Activated naive CD8-positive, alpha-beta T cell treated with anti-CD3 and anti-CD28 coated beads, Interleukin-2, amount 10 ng/mL, durations not matched to agents 7 days and 5 days (primary cell): ENCODE measurements at regions not wholly inside any gene's neighbourhood (a gene's known extent, or its start where the extent isn't known, plus 50 kb on each side); places are given as distances from the start of the nearest gene placed in this dataset.

Experiments
- ATAC-seq: fragments of 150-1000 bp; cut with Tn5 transposase; one replicate; pipeline ENCODE4 v1.10.0; 2021; ENCODE audit warnings: low read depth, moderate library complexity
- POLR2A ChIA-PET: fragments of 350-600 bp; sonication (Branson Sonifier 250); formaldehyde crosslinking; loops from one replicate; lab custom pipeline; 2021; ENCODE audit warnings: antibody characterized with exemption; lab: Charles Lee
- DNase-seq: peaks from one replicate; pipeline ENCODE4 v3.0.0; 2021
- H3K27ac Mint-ChIP-seq: one replicate; pipeline ENCODE4 v1.8.0; 2022; ENCODE audit warnings: mild to moderate bottlenecking, mixed read lengths
- H3K27me3 Mint-ChIP-seq: one replicate; pipeline ENCODE4 v1.8.0; 2022; ENCODE audit warnings: mild to moderate bottlenecking, moderate library complexity, mixed read lengths
- H3K36me3 Mint-ChIP-seq: one replicate; pipeline ENCODE4 v1.8.0; 2021; ENCODE audit warnings: mild to moderate bottlenecking, mixed read lengths
- H3K4me1 Mint-ChIP-seq: one replicate; pipeline ENCODE4 v1.8.0; 2021; ENCODE audit warnings: mixed read lengths
- H3K4me3 Mint-ChIP-seq: one replicate; pipeline ENCODE4 v1.8.0; 2022; ENCODE audit warnings: mild to moderate bottlenecking, moderate library complexity, mixed read lengths
- H3K9me3 Mint-ChIP-seq: one replicate; pipeline ENCODE4 v1.8.0; 2021; ENCODE audit warnings: mixed read lengths

GRCh38 chr1:238562341-238562740 is 671.6 kb upstream of the ZP4 start:
- H3K4me3 Mint-ChIP-seq, result no peak overlapping the region
- no peak for ATAC-seq
- no peaks in the 10 kb centered on the region for H3K27me3 Mint-ChIP-seq
- peaks cover 11% of the 10 kb centered on the region for H3K9me3 Mint-ChIP-seq
- no peak overlapping the region for H3K27ac Mint-ChIP-seq
- POLR2A ChIA-PET, result no interaction called here
- no peaks in the 10 kb centered on the region for H3K4me1 Mint-ChIP-seq
- no peaks in the 10 kb centered on the region for H3K36me3 Mint-ChIP-seq
- DNase-seq, result no peak

DNA sequence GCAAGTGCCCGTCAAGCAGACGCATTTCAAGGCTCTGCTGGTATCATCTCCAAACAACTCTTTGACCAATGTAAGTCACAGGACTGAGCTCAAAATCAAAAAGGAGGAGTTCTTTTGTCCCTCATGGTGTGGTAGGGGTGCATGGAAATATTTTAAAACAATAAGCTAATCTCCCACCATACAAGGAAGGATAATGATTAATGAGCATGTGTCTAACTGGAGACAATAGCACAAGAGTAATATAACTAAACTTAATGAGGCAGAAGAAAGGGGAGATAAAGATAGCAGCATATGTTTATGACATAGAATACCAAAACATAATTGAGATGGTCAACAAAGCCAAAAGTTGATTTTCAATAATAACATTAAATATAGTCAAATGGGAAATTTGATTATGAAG is 668.0 kb upstream of the ZP4 start:
- Mint-ChIP-seq H3K36me3 (no peaks in the 10 kb centered on the region), H3K9me3 (peaks cover 5% of the 10 kb centered on the region), H3K27ac (no peak overlapping the region), H3K4me3 (no peak overlapping the region), H3K27me3 (no peaks in the 10 kb centered on the region), H3K4me1 (no peaks in the 10 kb centered on the region)
- POLR2A ChIA-PET, result no interaction called here
- ATAC-seq (no peak), DNase-seq (no peak)

- no peaks in the 10 kb centered on the region for H3K36me3 Mint-ChIP-seq
- no peak for DNase-seq
- no peak overlapping the region for H3K27ac Mint-ChIP-seq
- ATAC-seq, result no peak
- no peaks in the 10 kb centered on the region for H3K4me1 Mint-ChIP-seq
- POLR2A ChIA-PET, result no interaction called here
- no peak overlapping the region for H3K4me3 Mint-ChIP-seq
- no peaks in the 10 kb centered on the region for H3K27me3 Mint-ChIP-seq
- H3K9me3 Mint-ChIP-seq, result peaks cover 5% of the 10 kb centered on the region
These were observed 667.4 kb upstream of the ZP4 start for GRCh38 chr1:238558156-238558555.

DNA sequence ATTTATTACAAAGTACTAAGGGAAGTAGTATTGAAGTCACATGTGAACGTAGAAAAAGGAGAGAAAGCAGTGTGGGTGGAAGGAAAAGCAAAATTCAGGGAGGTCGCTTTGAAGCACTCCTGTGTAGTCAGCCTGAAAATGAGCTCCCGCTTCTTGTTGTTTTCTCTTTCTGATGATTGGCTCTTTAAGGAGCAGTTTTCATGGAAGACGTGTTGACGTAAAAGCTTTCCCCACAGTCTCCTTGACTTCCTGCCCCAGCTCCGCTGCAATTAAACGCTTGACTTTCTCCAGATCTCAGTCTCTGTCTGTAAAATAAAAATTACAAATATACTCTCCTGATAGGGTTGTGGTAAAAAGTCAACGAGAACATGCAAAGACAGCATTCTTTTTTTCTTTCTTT is 661.5 kb upstream of the ZP4 start:
- peaks cover 10% of the 10 kb centered on the region for H3K9me3 Mint-ChIP-seq
- no peak overlapping the region for H3K27ac Mint-ChIP-seq
- no peaks in the 10 kb centered on the region for H3K4me1 Mint-ChIP-seq
- no peaks in the 10 kb centered on the region for H3K27me3 Mint-ChIP-seq
- H3K4me3 Mint-ChIP-seq, result no peak overlapping the region
- DNase-seq, result no peak
- POLR2A ChIA-PET, result no interaction called here
- ATAC-seq, result no peak
- H3K36me3 Mint-ChIP-seq, result no peaks in the 10 kb centered on the region

- ATAC-seq (no peak), DNase-seq (no peak)
- POLR2A ChIA-PET, result no interaction called here
- Mint-ChIP-seq H3K4me3 (no peak overlapping the region), H3K4me1 (no peaks in the 10 kb centered on the region), H3K9me3 (peaks cover 14% of the 10 kb centered on the region), H3K27me3 (no peaks in the 10 kb centered on the region), H3K27ac (no peak overlapping the region), H3K36me3 (no peaks in the 10 kb centered on the region)
These were observed 658.4 kb upstream of the ZP4 start for GRCh38 chr1:238549137-238549536.

- POLR2A ChIA-PET, result no interaction called here
- no peak for DNase-seq
- Mint-ChIP-seq H3K27me3 (no peaks in the 10 kb centered on the region), H3K4me1 (no peaks in the 10 kb centered on the region), H3K27ac (no peak overlapping the region), H3K4me3 (no peak overlapping the region), H3K36me3 (no peaks in the 10 kb centered on the region), H3K9me3 (peaks cover 14% of the 10 kb centered on the region)
- no peak for ATAC-seq
These were observed 655.4 kb upstream of the ZP4 start for GRCh38 chr1:238546118-238546517.

- Mint-ChIP-seq H3K36me3 (no peaks in the 10 kb centered on the region), H3K4me3 (no peak overlapping the region), H3K27ac (no peak overlapping the region), H3K9me3 (peaks cover 6% of the 10 kb centered on the region), H3K27me3 (no peaks in the 10 kb centered on the region), H3K4me1 (no peaks in the 10 kb centered on the region)
- no peak for ATAC-seq
- no peak for DNase-seq
- POLR2A ChIA-PET, result no interaction called here
These were observed 646.9 kb upstream of the ZP4 start for GRCh38 chr1:238537641-238538040.

GRCh38 chr1:238530209-238530851 is 639.6 kb upstream of the ZP4 start:
- Mint-ChIP-seq H3K36me3 (no peaks in the 10 kb centered on the region), H3K27me3 (no peaks in the 10 kb centered on the region), H3K9me3 (peaks cover 5% of the 10 kb centered on the region), H3K27ac (no peak overlapping the region), H3K4me1 (no peaks in the 10 kb centered on the region), H3K4me3 (no peak overlapping the region)
- POLR2A ChIA-PET, result no interaction called here
- no peak for ATAC-seq
- no peak for DNase-seq

DNA sequence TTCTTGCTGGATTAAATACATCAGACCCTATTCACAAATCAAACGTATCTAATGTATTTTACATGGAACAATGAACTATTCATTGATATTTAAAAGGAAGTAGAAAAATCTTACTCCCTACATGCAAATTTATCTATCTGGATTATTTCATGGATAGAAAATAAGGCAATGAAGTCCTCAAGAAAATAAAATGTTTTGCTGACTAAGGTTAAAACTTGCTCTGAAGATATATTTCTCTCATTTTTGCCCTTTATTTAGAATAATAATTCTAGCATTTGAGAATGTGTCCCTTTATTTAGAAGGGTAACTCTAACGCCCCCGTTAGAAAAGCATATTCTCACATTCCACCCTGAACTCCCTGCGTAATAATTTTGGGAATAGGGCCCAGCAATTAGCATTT is 627.0 kb upstream of the ZP4 start:
- Mint-ChIP-seq H3K9me3 (peaks cover 4% of the 10 kb centered on the region), H3K4me1 (no peaks in the 10 kb centered on the region), H3K36me3 (no peaks in the 10 kb centered on the region), H3K4me3 (no peak overlapping the region), H3K27me3 (no peaks in the 10 kb centered on the region), H3K27ac (no peak overlapping the region)
- no peak for ATAC-seq
- no peak for DNase-seq
- POLR2A ChIA-PET, result no interaction called here

DNA sequence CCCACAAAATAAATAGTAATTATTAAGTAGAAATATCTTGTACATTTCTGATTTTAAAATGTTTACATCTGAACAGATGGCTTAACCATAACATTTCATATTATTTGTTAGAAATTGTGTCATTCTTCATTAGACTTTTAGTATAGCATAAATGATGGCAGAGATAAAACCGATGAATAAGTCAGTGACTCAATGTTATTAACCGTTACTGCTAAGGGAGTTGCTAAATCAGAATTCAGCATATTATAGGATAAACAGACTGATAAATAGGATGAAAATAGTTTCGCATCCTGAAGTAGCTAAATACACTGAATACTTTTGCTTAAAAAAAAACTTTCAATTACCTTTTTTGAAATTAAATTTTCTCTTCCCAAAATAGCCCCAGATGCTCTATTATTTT is 610.6 kb upstream of the ZP4 start:
- Mint-ChIP-seq H3K9me3 (peaks cover 3% of the 10 kb centered on the region), H3K4me1 (no peaks in the 10 kb centered on the region), H3K36me3 (no peaks in the 10 kb centered on the region), H3K4me3 (no peak overlapping the region), H3K27ac (no peak overlapping the region), H3K27me3 (no peaks in the 10 kb centered on the region)
- DNase-seq (no peak), ATAC-seq (no peak)
- POLR2A ChIA-PET, result no interaction called here

DNA sequence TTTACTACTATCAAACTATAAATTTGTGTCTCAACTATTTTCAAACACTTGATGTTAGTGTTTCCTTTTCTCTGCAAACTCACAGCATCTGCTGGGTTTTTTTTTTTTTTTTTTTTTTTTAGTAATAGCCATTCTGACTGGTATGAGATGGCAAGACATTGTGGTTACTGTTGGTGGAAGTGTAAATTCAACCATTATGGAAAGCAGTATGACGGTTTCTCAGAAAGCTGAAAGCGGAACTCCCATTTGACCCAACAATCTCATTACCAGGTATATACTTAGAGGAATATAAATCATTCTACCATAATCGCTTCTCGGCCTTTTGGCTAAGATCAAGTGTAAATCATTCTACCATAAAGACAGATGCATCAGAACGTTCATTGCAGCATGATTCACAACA is 608.3 kb upstream of the ZP4 start:
- ATAC-seq, result no peak
- Mint-ChIP-seq H3K9me3 (peaks cover 3% of the 10 kb centered on the region), H3K27me3 (no peaks in the 10 kb centered on the region), H3K4me3 (no peak overlapping the region), H3K4me1 (no peaks in the 10 kb centered on the region), H3K36me3 (no peaks in the 10 kb centered on the region), H3K27ac (no peak overlapping the region)
- DNase-seq, result no peak
- POLR2A ChIA-PET, result no interaction called here

DNA sequence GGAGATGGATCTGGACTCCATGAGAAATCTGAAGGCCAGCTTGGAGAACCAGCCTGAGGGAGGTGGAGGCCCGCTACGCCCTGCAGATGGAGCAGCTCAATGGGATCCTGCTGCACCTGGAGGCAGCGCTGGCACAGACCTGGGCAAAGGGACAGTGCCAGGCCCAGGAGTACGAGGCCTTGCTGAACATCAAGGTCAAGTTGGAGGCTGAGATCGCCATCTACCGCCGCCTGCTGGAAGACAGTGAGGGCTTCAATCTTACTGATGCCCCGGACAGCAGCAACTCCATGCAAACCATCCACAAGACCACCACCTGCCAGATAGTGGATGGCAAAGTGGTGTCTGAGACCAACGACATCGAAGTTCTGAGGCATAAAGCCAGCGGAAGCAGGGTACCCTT is 601.5 kb upstream of the ZP4 start:
- Mint-ChIP-seq H3K36me3 (no peaks in the 10 kb centered on the region), H3K9me3 (peaks cover 3% of the 10 kb centered on the region), H3K27ac (no peak overlapping the region), H3K4me1 (no peaks in the 10 kb centered on the region), H3K27me3 (no peaks in the 10 kb centered on the region), H3K4me3 (no peak overlapping the region)
- no peak for ATAC-seq
- DNase-seq, result no peak
- POLR2A ChIA-PET, result no interaction called here

GRCh38 chr1:238491265-238491664 is 600.5 kb upstream of the ZP4 start:
- Mint-ChIP-seq H3K27ac (no peak overlapping the region), H3K4me3 (no peak overlapping the region), H3K9me3 (peaks cover 3% of the 10 kb centered on the region), H3K4me1 (no peaks in the 10 kb centered on the region), H3K27me3 (no peaks in the 10 kb centered on the region), H3K36me3 (no peaks in the 10 kb centered on the region)
- no peak for ATAC-seq
- no peak for DNase-seq
- POLR2A ChIA-PET, result no interaction called here

DNA sequence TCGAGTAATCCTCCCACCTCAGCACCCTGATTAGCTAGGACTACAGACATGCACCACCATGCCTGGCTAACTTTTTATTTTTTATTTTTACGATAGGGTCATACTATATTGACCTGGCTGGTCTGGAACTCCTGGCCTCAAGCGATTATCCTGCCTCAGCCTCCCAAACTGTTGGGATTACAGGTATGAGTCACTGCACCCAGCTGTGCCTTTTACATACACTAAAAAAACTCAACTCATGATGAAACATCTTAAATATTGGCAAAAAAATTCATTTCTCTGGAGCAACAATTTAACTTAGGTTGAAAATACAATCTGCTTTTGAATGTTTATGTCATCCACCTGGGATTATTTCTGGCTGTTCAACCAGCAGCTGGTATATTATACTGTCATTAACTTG is 598.3 kb upstream of the ZP4 start:
- Mint-ChIP-seq H3K4me1 (no peaks in the 10 kb centered on the region), H3K27me3 (no peaks in the 10 kb centered on the region), H3K4me3 (no peak overlapping the region), H3K27ac (no peak overlapping the region), H3K36me3 (no peaks in the 10 kb centered on the region), H3K9me3 (peaks cover 3% of the 10 kb centered on the region)
- ATAC-seq, result no peak
- no peak for DNase-seq
- POLR2A ChIA-PET, result no interaction called here

DNA sequence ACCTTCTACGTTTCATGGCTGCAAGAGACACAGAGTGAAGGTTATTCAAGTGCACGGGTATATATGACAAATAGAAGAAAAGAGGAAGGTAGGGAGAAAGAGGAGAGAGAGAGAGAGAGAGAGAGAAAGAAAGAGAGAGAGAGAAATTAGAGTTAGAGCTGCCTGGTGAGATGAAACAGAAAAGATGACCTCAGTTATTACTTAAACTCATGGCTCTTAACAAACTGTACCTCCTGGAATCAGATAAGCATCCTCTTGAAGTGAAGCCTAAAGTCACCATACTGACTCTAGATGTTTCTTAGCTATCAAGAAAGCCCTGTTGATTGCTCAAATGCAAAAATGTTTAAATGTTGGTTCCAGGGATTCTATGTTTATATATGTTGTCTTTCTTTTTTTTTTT is 597.7 kb upstream of the ZP4 start:
- no peak overlapping the region for H3K4me3 Mint-ChIP-seq

More for the DNA sequence above, 597.7 kb upstream of the ZP4 start:
- POLR2A ChIA-PET, result no interaction called here
- ATAC-seq (no peak), DNase-seq (no peak)
- Mint-ChIP-seq H3K9me3 (peaks cover 1% of the 10 kb centered on the region), H3K27me3 (no peaks in the 10 kb centered on the region), H3K27ac (no peak overlapping the region), H3K4me1 (no peaks in the 10 kb centered on the region), H3K36me3 (no peaks in the 10 kb centered on the region)
